Ascending aorta (tissue), 2 donors: ENCODE measurements at regions not wholly inside any gene's neighbourhood (a gene's known extent, or its start where the extent isn't known, plus 50 kb on each side); places are given as distances from the start of the nearest gene placed in this dataset.

Source experiments
- DNase-seq, 2 donors: peaks; one replicate each; pipeline ENCODE4 v3.0.0-alpha.2; 2019; ENCODE audit warnings: low spot score in 2 of 2
- H3K27ac ChIP-seq, 2 donors: fragments of 200-600 bp; sonication (generic); one replicate each; pipeline ENCODE4 v1.5.1; 2016 to 2017; ENCODE audit warnings: mild to moderate bottlenecking in 1 of 2
- H3K27me3 ChIP-seq: fragments of 200-600 bp; sonication (generic); one replicate; pipeline ENCODE4 v1.5.1; 2017
- H3K36me3 ChIP-seq, 2 donors: fragments of 200-600 bp; sonication (generic); one replicate each; pipeline ENCODE4 v1.5.1; 2016
- H3K4me1 ChIP-seq, 2 donors: fragments of 200-600 bp; sonication (generic); one replicate each; pipeline ENCODE4 v1.5.1; 2016 to 2017; ENCODE audit warnings: mild to moderate bottlenecking in 1 of 2
- H3K4me3 ChIP-seq, 2 donors: fragments of 200-600 bp; sonication (generic); one replicate each; pipeline ENCODE4 v1.5.1; 2016 to 2017; ENCODE audit warnings: mild to moderate bottlenecking in 1 of 2
- H3K9me3 ChIP-seq, 2 donors: fragments of 200-600 bp; sonication (generic); one replicate each; pipeline ENCODE4 v1.5.1; 2016
- intact Hi-C: fragments of 100-400 bp; cut with DNase I; formaldehyde crosslinking; loops from one replicate; pipeline ENCODE4 v1.15.1; 2023
- TF ChIP-seq, protein P1 (sequence below), 3 experiments: fragments of 200-600 bp in 2 of 3; fragments of 450-650 bp in 1 of 3; sonication (generic) in 2 of 3; IDR thresholded peaks; one replicate each; pipeline ENCODE4 v1.5.1; 2016 to 2019; ENCODE audit warnings: antibody characterized with exemption in 3 of 3, mild to moderate bottlenecking in 1 of 3, moderate library complexity in 1 of 3

DNA sequence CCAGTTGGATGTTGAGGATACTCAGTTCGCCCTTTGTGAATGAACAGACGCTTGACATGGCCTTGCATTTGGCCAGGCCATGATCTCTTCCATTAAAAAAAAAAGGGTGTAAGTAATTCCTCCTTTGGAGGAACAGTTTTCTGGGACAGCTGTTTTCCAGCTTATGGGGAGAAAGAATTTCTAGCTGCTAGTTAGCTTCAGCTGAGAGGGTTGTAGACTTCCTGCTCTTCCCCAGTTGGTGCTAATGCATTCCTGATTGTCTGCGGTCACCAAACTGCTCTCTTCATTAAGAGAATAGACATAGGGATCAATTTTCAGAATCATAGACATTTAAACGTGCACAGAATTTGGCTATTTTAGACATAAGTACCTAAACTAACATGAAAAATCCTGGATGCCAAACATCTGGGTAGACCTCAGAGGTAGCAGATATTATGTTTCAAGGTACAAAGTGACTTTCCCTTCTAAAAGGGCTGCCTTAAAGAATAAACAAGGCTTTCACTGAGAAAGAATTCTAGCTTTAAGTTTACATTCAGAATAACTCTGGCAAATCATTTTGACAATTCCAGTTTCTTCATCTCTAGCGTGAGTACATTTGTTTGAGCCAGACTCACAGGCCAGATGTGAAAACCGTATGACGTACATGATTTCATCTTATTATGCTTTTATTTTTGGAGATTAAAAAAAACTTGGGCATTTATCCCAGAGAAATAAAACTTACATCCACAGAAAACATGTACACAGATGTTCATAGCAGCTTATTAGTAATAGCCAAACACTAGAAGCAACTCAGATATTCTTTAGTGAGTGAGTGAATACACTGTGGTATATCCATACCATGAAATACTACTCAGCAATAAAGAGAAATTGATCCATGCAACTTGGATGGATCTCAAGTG lies 71.2 kb downstream of the MAIP1 start:
- H3K9me3 ChIP-seq = no peaks in the 10 kb centered on the region
- H3K36me3 ChIP-seq = no peaks in the 10 kb centered on the region
- H3K4me3 ChIP-seq = no peak overlapping the region
- H3K4me1 ChIP-seq = no peaks in the 10 kb centered on the region
- TF ChIP-seq, protein P1, sequence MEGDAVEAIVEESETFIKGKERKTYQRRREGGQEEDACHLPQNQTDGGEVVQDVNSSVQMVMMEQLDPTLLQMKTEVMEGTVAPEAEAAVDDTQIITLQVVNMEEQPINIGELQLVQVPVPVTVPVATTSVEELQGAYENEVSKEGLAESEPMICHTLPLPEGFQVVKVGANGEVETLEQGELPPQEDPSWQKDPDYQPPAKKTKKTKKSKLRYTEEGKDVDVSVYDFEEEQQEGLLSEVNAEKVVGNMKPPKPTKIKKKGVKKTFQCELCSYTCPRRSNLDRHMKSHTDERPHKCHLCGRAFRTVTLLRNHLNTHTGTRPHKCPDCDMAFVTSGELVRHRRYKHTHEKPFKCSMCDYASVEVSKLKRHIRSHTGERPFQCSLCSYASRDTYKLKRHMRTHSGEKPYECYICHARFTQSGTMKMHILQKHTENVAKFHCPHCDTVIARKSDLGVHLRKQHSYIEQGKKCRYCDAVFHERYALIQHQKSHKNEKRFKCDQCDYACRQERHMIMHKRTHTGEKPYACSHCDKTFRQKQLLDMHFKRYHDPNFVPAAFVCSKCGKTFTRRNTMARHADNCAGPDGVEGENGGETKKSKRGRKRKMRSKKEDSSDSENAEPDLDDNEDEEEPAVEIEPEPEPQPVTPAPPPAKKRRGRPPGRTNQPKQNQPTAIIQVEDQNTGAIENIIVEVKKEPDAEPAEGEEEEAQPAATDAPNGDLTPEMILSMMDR (IDR thresholded peaks at IDR 0.05) = no peak
- no peak overlapping the region for H3K27ac ChIP-seq
- H3K27me3 ChIP-seq = no peaks in the 10 kb centered on the region
- intact Hi-C loops = no loop called here
- no peak for DNase-seq

DNA sequence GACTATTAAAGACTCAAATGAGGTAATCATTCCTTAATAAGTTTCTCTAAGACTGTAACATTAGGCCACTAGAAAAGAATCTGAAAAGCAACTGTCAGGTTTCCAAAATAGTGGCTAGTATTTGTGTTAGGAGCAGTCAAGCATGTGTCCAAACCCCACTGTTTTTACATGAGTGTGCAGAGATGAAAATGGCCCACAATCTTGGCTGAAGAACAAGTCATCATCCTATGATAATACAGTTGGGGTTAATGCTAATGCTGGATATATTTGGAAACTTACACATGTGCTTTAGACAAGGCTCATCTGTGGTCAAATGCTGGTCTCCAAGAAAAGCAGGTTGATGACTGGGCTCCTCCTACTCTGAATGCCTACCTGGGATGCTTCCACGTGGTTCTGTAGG lies 73.6 kb downstream of the MAIP1 start:
- intact Hi-C loops = no loop called here
- H3K27me3 ChIP-seq = no peaks in the 10 kb centered on the region
- H3K36me3 ChIP-seq = no peaks in the 10 kb centered on the region
- TF ChIP-seq, protein P1 (IDR thresholded peaks at IDR 0.05) = no peak
- no peak overlapping the region for H3K4me3 ChIP-seq
- DNase-seq = no peak
- H3K27ac ChIP-seq = no peak overlapping the region
- no peaks in the 10 kb centered on the region for H3K9me3 ChIP-seq
- H3K4me1 ChIP-seq = no peaks in the 10 kb centered on the region

DNA sequence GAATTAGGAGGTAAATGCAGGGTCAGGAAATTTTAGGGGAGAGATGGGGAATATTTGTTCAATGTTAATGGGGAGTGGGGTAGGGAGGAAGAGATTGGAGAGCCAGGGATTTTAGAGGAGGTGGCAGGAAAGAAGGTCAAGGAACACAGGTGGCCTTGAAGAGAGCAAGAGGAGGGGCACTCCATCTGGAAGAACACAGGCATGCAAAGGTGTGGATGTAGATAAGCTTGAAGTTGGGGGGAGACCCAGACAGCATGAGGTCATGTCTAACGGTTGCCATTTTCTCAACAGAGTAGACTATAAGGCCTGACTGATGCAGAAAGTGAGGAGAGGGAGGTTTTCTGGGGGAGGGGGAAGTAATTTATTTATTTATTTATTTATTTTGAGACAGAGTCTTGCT lies 77.5 kb downstream of the MAIP1 start:
- TF ChIP-seq, protein P1 (IDR thresholded peaks at IDR 0.05) = no peak
- Histone ChIP-seq H3K27me3 (no peaks in the 10 kb centered on the region), H3K27ac (no peak overlapping the region), H3K9me3 (no peaks in the 10 kb centered on the region), H3K4me1 (no peaks in the 10 kb centered on the region), H3K4me3 (no peak overlapping the region), H3K36me3 (no peaks in the 10 kb centered on the region)
- intact Hi-C loops = no loop called here
- DNase-seq = no peak

DNA sequence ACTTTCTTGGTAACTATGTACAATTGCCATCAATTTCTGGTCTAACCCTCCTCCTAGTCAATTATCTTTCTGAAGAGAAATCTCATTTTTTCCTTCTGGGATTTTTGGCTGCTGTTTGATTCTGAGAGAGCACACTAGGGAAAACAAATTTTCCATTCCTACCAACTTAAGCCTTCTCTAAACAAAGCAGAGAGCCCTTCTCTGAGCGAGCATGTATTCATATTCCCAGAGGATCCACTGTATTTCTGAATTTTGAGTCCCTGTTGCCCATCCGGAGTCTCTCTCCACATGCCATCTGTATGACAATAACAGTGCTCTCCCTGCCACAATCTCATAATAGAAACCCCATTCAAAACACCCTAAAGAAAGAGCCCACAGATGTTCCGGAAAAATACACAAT lies 78.5 kb downstream of the MAIP1 start:
- intact Hi-C loops = no loop called here
- no peak for DNase-seq
- H3K9me3 ChIP-seq = no peaks in the 10 kb centered on the region
- no peak overlapping the region for H3K27ac ChIP-seq
- no peaks in the 10 kb centered on the region for H3K27me3 ChIP-seq
- TF ChIP-seq, protein P1 (IDR thresholded peaks at IDR 0.05) = no peak
- H3K36me3 ChIP-seq = no peaks in the 10 kb centered on the region
- H3K4me3 ChIP-seq = no peak overlapping the region
- no peaks in the 10 kb centered on the region for H3K4me1 ChIP-seq

DNA sequence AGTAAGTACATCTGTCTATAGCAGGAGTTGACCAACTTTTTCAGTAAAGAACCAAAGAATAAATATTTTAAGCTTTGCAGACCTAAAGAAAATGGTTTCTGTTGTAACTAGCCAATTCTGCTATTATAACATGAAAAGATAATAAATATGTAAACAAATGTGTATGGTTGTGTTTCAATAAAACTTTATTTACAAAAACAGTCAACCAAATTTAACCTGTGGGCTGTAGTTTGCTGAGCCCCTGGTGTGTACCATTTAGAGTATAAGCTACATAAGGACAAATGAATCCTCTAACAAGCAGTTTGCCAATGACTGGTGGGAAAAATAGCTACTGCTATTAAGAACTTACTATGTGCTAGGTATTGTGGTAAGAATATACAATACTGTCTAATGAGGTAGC lies 79.4 kb downstream of the MAIP1 start:
- no peaks in the 10 kb centered on the region for H3K27me3 ChIP-seq
- DNase-seq = no peak
- no peaks in the 10 kb centered on the region for H3K36me3 ChIP-seq
- TF ChIP-seq, protein P1 (IDR thresholded peaks at IDR 0.05) = no peak
- no peaks in the 10 kb centered on the region for H3K4me1 ChIP-seq
- intact Hi-C loops = no loop called here
- H3K4me3 ChIP-seq = no peak overlapping the region
- no peaks in the 10 kb centered on the region for H3K9me3 ChIP-seq
- H3K27ac ChIP-seq = no peak overlapping the region
